Activated CD4-positive, alpha-beta T cell treated with anti-CD3 and anti-CD28 coated beads for 48 hours (primary cell): ENCODE measurements at regions not wholly inside any gene's neighbourhood (a gene's known extent, or its start where the extent isn't known, plus 50 kb on each side); places are given as distances from the start of the nearest gene placed in this dataset.
"Not testable (repeated sequence)": the region's sequence is repeated elsewhere in the genome, so short reads cannot be mapped to it uniquely, and the experiment has no call there.

Experiments
- DNase-seq: peaks from one replicate; pipeline ENCODE4 v3.0.0-alpha.2; 2020

DNA sequence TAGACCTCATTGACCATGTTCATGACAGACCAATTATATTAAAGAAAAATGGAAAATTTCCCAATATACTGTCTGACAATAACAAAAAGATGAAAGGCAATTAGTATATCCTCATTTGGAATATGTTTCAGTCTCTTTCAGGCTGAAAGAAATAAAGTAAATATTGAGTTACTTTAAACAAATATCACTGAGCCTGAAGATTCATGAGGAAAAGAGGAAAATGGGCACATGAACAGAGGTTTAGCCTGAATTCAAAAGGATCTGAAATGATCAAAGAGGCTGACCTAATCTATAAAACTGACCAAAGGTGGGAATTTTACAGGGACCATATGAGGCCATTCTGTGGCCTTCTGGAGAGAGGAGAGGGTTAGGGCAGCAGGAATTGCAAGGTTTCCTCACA lies 771.5 kb upstream of the CDH18 start:
- DNase-seq, result not testable (repeated sequence)

- DNase-seq, result not testable (repeated sequence)
These were observed 764.2 kb upstream of the CDH18 start for GRCh38 chr5:20752179-20752578.

GRCh38 chr5:20735715-20736114 lies 747.7 kb upstream of the CDH18 start:
- DNase-seq, result not testable (repeated sequence)

DNA sequence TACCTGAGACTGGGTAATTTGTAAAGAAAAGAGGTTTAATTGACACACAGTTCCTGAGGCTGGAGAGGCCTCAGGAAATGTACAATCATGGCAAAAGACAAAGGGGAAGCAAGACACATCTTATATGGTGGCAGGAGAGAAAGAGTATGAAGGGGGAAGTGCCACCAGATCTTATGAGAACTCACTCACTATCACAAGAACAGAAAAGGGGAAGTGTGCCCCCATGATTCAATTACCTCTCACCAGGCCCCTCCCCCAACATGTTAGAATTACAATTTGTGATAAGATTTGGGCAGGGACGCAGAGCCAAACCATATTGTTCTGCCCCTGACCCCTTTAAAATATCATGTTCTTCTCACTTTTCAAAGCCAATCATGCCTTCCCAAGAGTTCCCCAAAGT lies 744.2 kb upstream of the CDH18 start:
- DNase-seq, result not testable (repeated sequence)

DNA sequence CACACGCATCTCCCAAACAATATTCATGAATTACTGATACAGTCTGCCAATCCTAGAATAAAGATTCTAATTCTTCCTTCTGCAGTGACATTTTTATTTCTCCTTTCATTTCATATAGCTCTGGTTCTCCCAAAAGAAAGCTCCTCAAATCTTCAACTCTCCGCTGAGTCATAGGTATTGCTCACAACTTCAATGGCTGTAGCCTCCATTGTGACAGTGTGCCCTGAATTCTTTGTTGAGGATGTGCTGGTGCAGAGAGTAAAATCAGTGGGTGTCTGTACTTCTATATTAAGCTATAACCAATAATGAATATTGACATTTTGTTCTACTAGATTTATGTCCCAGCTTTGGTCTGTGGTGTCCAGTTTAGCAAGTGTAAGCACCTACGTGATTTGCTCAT lies 733.3 kb upstream of the CDH18 start:
- DNase-seq, result not testable (repeated sequence)

- DNase-seq, result not testable (repeated sequence)
These were observed 723.6 kb upstream of the CDH18 start for GRCh38 chr5:20711520-20712155.

GRCh38 chr5:20707634-20708033 lies 719.6 kb upstream of the CDH18 start:
- not testable (repeated sequence) for DNase-seq

DNA sequence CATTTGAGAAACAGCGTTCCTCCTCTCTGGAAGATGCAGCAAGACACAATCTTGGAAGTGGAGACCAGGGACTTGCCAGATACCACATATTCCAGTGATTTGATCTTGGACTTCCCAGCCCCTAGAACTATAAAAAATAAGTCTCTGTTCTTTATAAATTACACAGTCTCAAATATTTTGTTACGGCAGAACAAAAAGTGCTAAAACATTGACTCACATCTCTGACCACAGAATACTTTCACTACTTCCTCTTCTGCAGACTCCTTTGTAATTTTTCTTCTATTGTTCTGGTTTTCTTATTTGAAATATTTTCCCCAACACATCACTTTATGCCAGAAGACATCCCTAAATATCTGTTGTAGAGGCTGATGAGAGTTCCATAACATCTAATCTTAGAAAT lies 706.1 kb upstream of the CDH18 start:
- no peak for DNase-seq

- DNase-seq, result no peak
These were observed 704.9 kb upstream of the CDH18 start for GRCh38 chr5:20692913-20693312.

DNA sequence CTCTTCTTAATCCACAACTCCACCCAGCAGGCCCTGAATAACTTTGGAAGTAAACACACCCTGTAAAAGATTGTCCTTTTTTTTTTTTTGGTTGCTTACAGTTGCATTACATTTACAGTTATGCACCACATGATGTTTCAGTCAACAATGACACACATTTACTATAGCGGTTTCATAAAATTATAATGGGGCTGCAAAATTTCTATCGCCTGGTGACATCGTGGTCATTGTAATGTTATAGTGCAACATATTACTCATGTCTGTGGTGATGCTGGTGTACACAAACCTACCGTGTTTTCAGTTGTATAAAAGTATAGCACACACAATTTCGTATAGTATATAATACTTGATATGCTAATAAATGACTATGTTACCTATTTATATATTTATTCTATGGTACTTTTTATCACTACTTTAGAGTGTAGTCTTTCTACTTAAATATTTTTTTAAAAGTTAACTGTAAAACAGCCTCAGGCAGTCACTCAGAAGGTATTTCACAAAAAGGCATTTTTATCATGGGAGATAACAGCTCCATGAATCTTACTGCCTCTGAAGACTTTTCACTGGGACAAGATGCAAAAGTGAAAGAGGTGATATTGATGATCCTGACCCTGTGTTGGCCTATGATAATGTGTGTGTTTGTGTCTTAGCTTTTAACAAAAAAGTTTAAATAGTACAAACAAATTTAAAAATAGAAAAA lies 695.4 kb upstream of the CDH18 start:
- no peak for DNase-seq

DNA sequence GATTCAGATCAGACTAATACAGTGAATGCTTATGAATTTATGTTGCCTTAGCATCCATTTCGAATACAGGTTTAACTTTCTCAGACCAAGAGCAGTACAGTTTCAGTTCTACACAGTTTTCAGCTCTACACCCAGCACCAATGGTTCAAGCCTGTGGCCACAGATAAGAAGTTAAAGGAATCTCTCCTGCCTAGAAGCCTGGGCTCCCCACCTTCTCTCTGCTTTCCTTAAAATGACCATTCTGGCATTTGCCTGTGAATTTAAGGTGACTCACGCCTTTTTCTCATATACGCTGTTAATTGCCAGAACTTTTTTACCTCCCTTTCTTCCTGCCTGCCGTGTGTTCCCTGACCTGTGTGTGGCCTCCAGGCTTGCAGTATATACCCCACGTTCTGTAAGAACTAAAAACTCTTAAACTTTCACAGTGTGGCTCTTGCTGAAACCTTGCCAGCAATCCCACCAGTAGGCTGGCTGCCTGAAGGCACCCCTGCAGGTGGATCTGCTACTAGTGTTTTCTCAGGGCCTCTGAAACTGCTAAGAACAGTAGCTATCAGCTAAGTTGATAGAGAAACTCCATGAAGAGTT lies 692.8 kb upstream of the CDH18 start:
- no peak for DNase-seq

- DNase-seq, result no peak
These were observed 690.9 kb upstream of the CDH18 start for GRCh38 chr5:20678814-20679298.

GRCh38 chr5:20678386-20678785 lies 690.4 kb upstream of the CDH18 start:
- DNase-seq, result no peak

DNA sequence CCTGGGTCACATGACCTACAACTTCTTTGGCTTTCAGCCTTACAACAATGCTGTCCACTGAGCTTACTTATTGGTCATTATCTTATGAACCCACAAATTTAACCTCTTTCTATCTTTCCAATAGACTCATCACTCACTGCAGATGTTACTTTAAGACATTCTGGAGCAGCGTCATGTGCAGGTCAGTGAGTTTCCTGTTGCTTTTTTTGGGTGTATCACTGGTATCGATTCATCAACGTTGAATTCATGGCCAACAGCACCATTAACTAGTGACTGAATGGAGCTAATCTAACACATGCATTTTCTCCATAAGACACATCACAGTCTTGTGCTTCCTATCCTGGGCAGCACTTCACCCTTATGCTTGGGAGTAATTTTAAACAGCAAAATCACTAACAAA lies 672.6 kb upstream of the CDH18 start:
- DNase-seq, result no peak

GRCh38 chr5:20656262-20656661 lies 668.3 kb upstream of the CDH18 start:
- DNase-seq, result no peak

- no peak for DNase-seq
These were observed 667.2 kb upstream of the CDH18 start for GRCh38 chr5:20655211-20655610.

GRCh38 chr5:20654746-20655145 lies 666.7 kb upstream of the CDH18 start:
- DNase-seq, result no peak

GRCh38 chr5:20654033-20654432 lies 666.0 kb upstream of the CDH18 start:
- DNase-seq, result no peak

GRCh38 chr5:20649966-20650365 lies 662.0 kb upstream of the CDH18 start:
- DNase-seq, result no peak

GRCh38 chr5:20648981-20649380 lies 661.0 kb upstream of the CDH18 start:
- no peak for DNase-seq

- no peak for DNase-seq
These were observed 648.7 kb upstream of the CDH18 start for GRCh38 chr5:20636686-20637085.

DNA sequence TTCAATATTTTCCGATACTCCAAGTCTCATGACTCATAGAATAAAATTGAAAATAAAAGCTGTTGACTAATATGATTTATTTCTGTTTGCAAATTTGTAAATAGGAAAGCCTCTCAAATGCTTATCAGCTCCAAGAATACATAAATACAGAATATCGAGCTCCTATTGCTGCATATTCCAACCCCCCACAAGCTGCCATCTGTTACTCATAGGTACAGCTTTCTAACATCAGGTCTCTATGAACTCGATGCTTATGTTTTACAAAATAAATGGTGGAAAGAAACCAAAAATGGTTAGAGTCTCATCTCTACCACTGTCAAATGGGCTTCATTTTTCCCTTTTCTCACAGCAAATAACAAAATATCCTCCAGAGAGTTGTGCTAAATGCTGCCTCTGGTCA lies 631.6 kb upstream of the CDH18 start:
- no peak for DNase-seq

DNA sequence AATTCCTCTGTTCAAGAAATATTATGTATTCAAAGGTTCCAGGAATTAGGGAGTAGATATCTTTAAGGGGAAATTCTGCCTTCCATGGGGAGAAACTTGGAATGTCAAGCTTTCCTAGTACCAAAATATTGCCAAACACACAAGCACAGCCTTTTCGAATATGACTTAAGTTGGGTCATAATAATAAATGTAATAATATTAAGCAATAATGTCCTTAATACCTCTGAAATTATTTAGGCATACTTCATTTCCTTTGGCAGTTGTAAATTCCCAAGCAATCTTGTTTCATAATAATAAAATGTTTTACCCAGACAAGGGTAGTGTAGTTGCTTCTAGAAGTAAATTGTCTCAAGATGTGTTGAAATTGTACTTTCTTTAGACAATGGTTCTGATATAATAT lies 630.3 kb upstream of the CDH18 start:
- DNase-seq, result no peak

GRCh38 chr5:20617841-20618240 lies 629.8 kb upstream of the CDH18 start:
- DNase-seq, result no peak
